Mucosa of descending colon (tissue), 3 donors: ENCODE measurements at regions not wholly inside any gene's neighbourhood (a gene's known extent, or its start where the extent isn't known, plus 50 kb on each side); places are given as distances from the start of the nearest gene placed in this dataset.

Experiments
- ATAC-seq: fragments of 200-7000 bp; cut with Tn5 transposase; one replicate; pipeline ENCODE4 v1.9.1; 2020; ENCODE audit warnings: mild to moderate bottlenecking, moderate library complexity
- DNase-seq, 3 donors: peaks; one replicate each; pipeline ENCODE4 v3.0.0-alpha.2; 2020
- H3K36me3 ChIP-seq: fragments of 200-600 bp; one replicate; pipeline ENCODE4 v1.8.0; 2021; ENCODE audit warnings: low read depth, mild to moderate bottlenecking
- H3K4me1 ChIP-seq: fragments of 200-600 bp; one replicate; pipeline ENCODE4 v1.8.0; 2021; ENCODE audit warnings: low read depth, mild to moderate bottlenecking
- H3K4me3 ChIP-seq: fragments of 200-600 bp; one replicate; pipeline ENCODE4 v1.8.0; 2021; ENCODE audit warnings: mild to moderate bottlenecking
- H3K9me3 ChIP-seq: fragments of 200-600 bp; one replicate; pipeline ENCODE4 v1.8.0; 2021; ENCODE audit warnings: mild to moderate bottlenecking
- intact Hi-C, 2 donors: fragments of 100-400 bp; cut with DNase I in 1 of 2; cut with micrococcal nuclease in 1 of 2; formaldehyde crosslinking; loops; one replicate each; pipeline versions ENCODE4 v1.11.0 to v1.11.1; 2022; cut with DNase I, micrococcal nuclease
- TF ChIP-seq, protein P1 (sequence below): fragments of 200-600 bp; IDR thresholded peaks from one replicate; pipeline ENCODE4 v1.8.0; 2022; ENCODE audit warnings: antibody characterized with exemption, mild to moderate bottlenecking
- donor health status: DM: no; HTN: no; CAD: no; lungs with moderate emphysema.
- donor health status: DM: no; HTN: no; CAD: no.
- donor health status: DM: no; HTN: yes; CAD: no.

GRCh38 chr4:178148106-178148505 lies 705.9 kb upstream of the AGA start:
- DNase-seq (no peak), ATAC-seq (no peak)
- Histone ChIP-seq H3K36me3 (no peaks in the 10 kb centered on the region), H3K4me3 (no peak overlapping the region), H3K9me3 (no peaks in the 10 kb centered on the region), H3K4me1 (no peaks in the 10 kb centered on the region)
- TF ChIP-seq, protein P1, sequence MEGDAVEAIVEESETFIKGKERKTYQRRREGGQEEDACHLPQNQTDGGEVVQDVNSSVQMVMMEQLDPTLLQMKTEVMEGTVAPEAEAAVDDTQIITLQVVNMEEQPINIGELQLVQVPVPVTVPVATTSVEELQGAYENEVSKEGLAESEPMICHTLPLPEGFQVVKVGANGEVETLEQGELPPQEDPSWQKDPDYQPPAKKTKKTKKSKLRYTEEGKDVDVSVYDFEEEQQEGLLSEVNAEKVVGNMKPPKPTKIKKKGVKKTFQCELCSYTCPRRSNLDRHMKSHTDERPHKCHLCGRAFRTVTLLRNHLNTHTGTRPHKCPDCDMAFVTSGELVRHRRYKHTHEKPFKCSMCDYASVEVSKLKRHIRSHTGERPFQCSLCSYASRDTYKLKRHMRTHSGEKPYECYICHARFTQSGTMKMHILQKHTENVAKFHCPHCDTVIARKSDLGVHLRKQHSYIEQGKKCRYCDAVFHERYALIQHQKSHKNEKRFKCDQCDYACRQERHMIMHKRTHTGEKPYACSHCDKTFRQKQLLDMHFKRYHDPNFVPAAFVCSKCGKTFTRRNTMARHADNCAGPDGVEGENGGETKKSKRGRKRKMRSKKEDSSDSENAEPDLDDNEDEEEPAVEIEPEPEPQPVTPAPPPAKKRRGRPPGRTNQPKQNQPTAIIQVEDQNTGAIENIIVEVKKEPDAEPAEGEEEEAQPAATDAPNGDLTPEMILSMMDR, result no peak
- intact Hi-C loops, result no loop called here

GRCh38 chr4:178165251-178165950 lies 723.2 kb upstream of the AGA start:
- Histone ChIP-seq H3K9me3 (peaks cover 7% of the 10 kb centered on the region), H3K36me3 (no peaks in the 10 kb centered on the region), H3K4me1 (no peaks in the 10 kb centered on the region), H3K4me3 (no peak overlapping the region)
- intact Hi-C loops, result no loop called here
- ATAC-seq (no peak), DNase-seq (no peak)
- TF ChIP-seq, protein P1, result no peak

- peaks cover 3% of the 10 kb centered on the region for H3K9me3 ChIP-seq
- no peaks in the 10 kb centered on the region for H3K4me1 ChIP-seq
- H3K4me3 ChIP-seq, result no peak overlapping the region
- intact Hi-C loops, result no loop called here
- DNase-seq, result no peak
- no peak for ATAC-seq
- H3K36me3 ChIP-seq, result no peaks in the 10 kb centered on the region
- TF ChIP-seq, protein P1, result no peak
Measured at GRCh38 chr4:178165951-178166308, 723.7 kb upstream of the AGA start.

DNA sequence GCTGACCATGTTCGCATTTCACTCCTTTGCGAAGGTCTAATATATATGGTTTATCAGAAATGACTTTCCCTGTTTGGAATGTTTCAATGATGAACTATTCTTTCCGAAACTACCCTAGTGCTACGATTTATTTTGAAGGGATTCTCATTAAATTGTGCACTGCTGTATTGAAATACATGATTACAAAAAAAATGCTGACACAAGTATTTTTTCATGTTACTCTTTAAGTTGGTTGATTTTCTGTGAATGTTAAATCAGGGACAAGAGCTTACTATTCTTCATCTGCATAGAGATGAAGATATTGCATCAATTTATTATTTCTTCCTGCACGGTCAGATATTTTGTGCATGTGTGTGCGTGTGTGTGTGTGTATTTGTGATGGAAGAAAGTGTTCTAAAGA lies 731.5 kb upstream of the AGA start:
- intact Hi-C loops, result no loop called here
- Histone ChIP-seq H3K36me3 (no peaks in the 10 kb centered on the region), H3K4me1 (no peaks in the 10 kb centered on the region), H3K9me3 (no peaks in the 10 kb centered on the region), H3K4me3 (no peak overlapping the region)
- TF ChIP-seq, protein P1, result no peak
- no peak for DNase-seq
- ATAC-seq, result no peak

- TF ChIP-seq, protein P1, result no peak
- H3K4me1 ChIP-seq, result no peaks in the 10 kb centered on the region
- intact Hi-C loops, result no loop called here
- H3K4me3 ChIP-seq, result no peak overlapping the region
- H3K36me3 ChIP-seq, result no peaks in the 10 kb centered on the region
- no peak for DNase-seq
- no peak for ATAC-seq
- no peaks in the 10 kb centered on the region for H3K9me3 ChIP-seq
Measured at GRCh38 chr4:178174756-178175155, 732.5 kb upstream of the AGA start.

- Histone ChIP-seq H3K4me1 (no peaks in the 10 kb centered on the region), H3K9me3 (no peaks in the 10 kb centered on the region), H3K36me3 (no peaks in the 10 kb centered on the region), H3K4me3 (no peak overlapping the region)
- intact Hi-C loops, result no loop called here
- ATAC-seq (no peak), DNase-seq (no peak)
- TF ChIP-seq, protein P1, result no peak
Measured at GRCh38 chr4:178185517-178185916, 743.3 kb upstream of the AGA start.
